GM12878 (cell line): ENCODE measurements at regions not wholly inside any gene's neighbourhood (a gene's known extent, or its start where the extent isn't known, plus 50 kb on each side); places are given as distances from the start of the nearest gene placed in this dataset.

ENCODE experiments used
- ATAC-seq: fragments of 200-7000 bp; cut with Tn5 transposase; 3 replicates; pipeline ENCODE4 v1.9.1; 2020; ENCODE audit warnings: mild to moderate bottlenecking, moderate library complexity
- BruUV-seq: library from RNA; stranded (reverse); fragments of 400-500 nt; replicated peaks from 2 replicates; lab custom pipeline; 2021; lab: Mats Ljungman, UMichigan
- CTCF ChIA-PET: fragments of 300-600 bp; sonication (Branson Sonifier 250); formaldehyde crosslinking; extraction: SDS; loops from one replicate; lab custom pipeline; 2021; ENCODE audit warnings: inconsistent platforms; lab: Yijun Ruan, JAX
- POLR2A ChIA-PET: fragments of 350-600 bp; formaldehyde crosslinking; extraction: SDS; loops from one replicate; lab custom pipeline; 2021; ENCODE audit warnings: inconsistent platforms; lab: Charles Lee
- RAD21 ChIA-PET: fragments of 300-600 bp; sonication (Branson Sonifier 250); formaldehyde crosslinking; loops from one replicate; lab custom pipeline; 2023; ENCODE audit warnings: antibody characterized with exemption; ENCODE audit not compliant: unreplicated experiment; lab: Charles Lee
- SMC1A ChIA-PET: fragments of 300-600 bp; sonication (Branson Sonifier 250); formaldehyde crosslinking; loops from one replicate; lab custom pipeline; 2023; ENCODE audit not compliant: unreplicated experiment, uncharacterized antibody; lab: Charles Lee
- DNase-seq: peaks from one replicate; pipeline ENCODE4 v3.0.0-alpha.2; 2011; ENCODE audit warnings: low read depth, low spot score
- FAIRE-seq: peaks from 3 replicates; lab custom pipeline; 2011; peaks lifted over from hg19 to GRCh38; lab: Jason Lieb, UNC
- H2AFZ ChIP-seq: 2 replicates; pipeline ENCODE4 v1.6.0; 2011; ENCODE audit warnings: low read depth, low read length, control low read depth; ENCODE audit not compliant: control insufficient read depth
- H3K27ac ChIP-seq: 2 replicates; pipeline ENCODE4 v1.5.1; 2011; ENCODE audit warnings: control low read depth; ENCODE audit not compliant: control insufficient read depth, insufficient read depth
- H3K27me3 ChIP-seq, 2 experiments: replicated peaks in 1 of 2; 2 replicates each; pipeline versions ENCODE4 v1.6.0 to v1.6.1; 2011; ENCODE audit warnings: low read length in 1 of 2; ENCODE audit not compliant: control insufficient read depth in 2 of 2, insufficient read depth in 2 of 2
- H3K36me3 ChIP-seq, 2 experiments: 2 replicates each; pipeline ENCODE4 v1.5.1; 2011; ENCODE audit warnings: low read length in 1 of 2; ENCODE audit not compliant: control insufficient read depth in 2 of 2, insufficient read depth in 2 of 2
- H3K4me1 ChIP-seq: 2 replicates; pipeline ENCODE4 v1.6.1; 2011; ENCODE audit warnings: mild to moderate bottlenecking, low read length, moderate library complexity, mixed read lengths; ENCODE audit not compliant: control insufficient read depth, insufficient read depth
- H3K4me2 ChIP-seq: 2 replicates; pipeline ENCODE4 v1.6.0; 2011; ENCODE audit warnings: control low read depth; ENCODE audit not compliant: control insufficient read depth, insufficient read depth
- H3K4me3 ChIP-seq: fragments of 200-600 bp; sonication (generic); 2 replicates; pipeline ENCODE4 v1.5.1; 2016
- H3K79me2 ChIP-seq: 2 replicates; pipeline ENCODE4 v1.6.0; 2011; ENCODE audit warnings: low read length; ENCODE audit not compliant: control insufficient read depth, insufficient read depth
- H3K9ac ChIP-seq: 2 replicates; pipeline ENCODE4 v1.8.0; 2011; ENCODE audit warnings: low read length, control low read depth, mixed read lengths; ENCODE audit not compliant: control insufficient read depth, insufficient read depth
- H3K9me3 ChIP-seq: replicated peaks from 3 replicates; pipeline ENCODE4 v1.5.1; 2011; ENCODE audit warnings: mild to moderate bottlenecking, low read length; ENCODE audit not compliant: control insufficient read depth, insufficient read depth
- H4K20me1 ChIP-seq: 2 replicates; pipeline ENCODE4 v1.6.0; 2011; ENCODE audit not compliant: control insufficient read depth, insufficient read depth
- ASH2L ChIP-seq: fragments of 300-600, 200-600 bp; sonication (generic); IDR thresholded peaks from 2 replicates; pipeline ENCODE4 v1.6.1; 2017; ENCODE audit warnings: low read depth, mild to moderate bottlenecking, borderline replicate concordance
- FOS ChIP-seq: IDR thresholded peaks from 3 replicates; pipeline ENCODE4 v1.6.1; 2011; ENCODE audit warnings: borderline replicate concordance; ENCODE audit not compliant: insufficient read length; ENCODE audit errors: extremely low read depth
- GATAD2B ChIP-seq: fragments of 450-650 bp; conservative IDR thresholded peaks from 2 replicates; pipeline ENCODE4 v1.6.1; 2017; ENCODE audit warnings: low read depth, mild to moderate bottlenecking, moderate library complexity
- HDAC2 ChIP-seq: fragments of 200-600 bp; sonication (generic); IDR thresholded peaks from 2 replicates; pipeline ENCODE4 v1.6.1; 2017
- KDM1A ChIP-seq: fragments of 200-600 bp; sonication (generic); IDR thresholded peaks from 2 replicates; pipeline ENCODE4 v1.6.1; 2016; ENCODE audit warnings: borderline replicate concordance
- KLF5 ChIP-seq: fragments of 450-650 bp; IDR thresholded peaks from 2 replicates; pipeline ENCODE4 v1.6.1; 2014; ENCODE audit warnings: mild to moderate bottlenecking; ENCODE audit not compliant: partially characterized antibody
- MYC ChIP-seq: IDR thresholded peaks from 2 replicates; pipeline ENCODE4 v1.6.1; 2011; ENCODE audit warnings: mild to moderate bottlenecking, low read length, moderate library complexity, inconsistent platforms; ENCODE audit not compliant: insufficient read depth, insufficient replicate concordance, insufficient read length, severe bottlenecking
- NFYB ChIP-seq: IDR thresholded peaks from 2 replicates; pipeline ENCODE4 v1.6.1; 2011; ENCODE audit warnings: low read depth, mild to moderate bottlenecking, low read length, improper control_type of control experiment, moderate library complexity; ENCODE audit not compliant: insufficient read depth
- RUNX3 ChIP-seq: IDR thresholded peaks from 2 replicates; pipeline ENCODE4 v1.6.1; 2012; ENCODE audit warnings: low read length, inconsistent platforms
- SMC3 ChIP-seq: IDR thresholded peaks from 2 replicates; pipeline ENCODE4 v1.6.1; 2011; ENCODE audit warnings: low read length, improper control_type of control experiment, borderline replicate concordance
- ZNF274 ChIP-seq: IDR thresholded peaks from one replicate; pipeline ENCODE4 v1.8.0; 2011; ENCODE audit not compliant: insufficient read length, insufficient read depth
- WGBS: methylation state at CpG from one replicate; pipeline ENCODE4 v1.1.6; 2016; ENCODE audit warnings: low lambda C conversion rate; ENCODE audit not compliant: insufficient replicate concordance, insufficient coverage; ENCODE audit errors: missing lambda C conversion rate; 5-methylcytosine and 5-hydroxymethylcytosine counted together
- in situ Hi-C: fragments of 300-500 bp; cut with MboI; formaldehyde crosslinking; loops from 9 replicates; pipeline ENCODE4 v1.14.3; 2018; ENCODE audit warnings: mixed read lengths
- intact Hi-C: fragments of 100-400 bp; cut with micrococcal nuclease; formaldehyde crosslinking; loops from one replicate; pipeline ENCODE4 v1.14.2; 2022; ENCODE audit not compliant: unreplicated experiment
- TF ChIP-seq, protein P1 (sequence below): fragments of 450-650 bp; IDR thresholded peaks from 2 replicates; pipeline ENCODE4 v1.6.1; 2017; ENCODE audit warnings: mild to moderate bottlenecking, moderate library complexity
- TF ChIP-seq, protein P2 (sequence below): fragments of 450-650 bp; IDR thresholded peaks from 2 replicates; pipeline ENCODE4 v1.6.1; 2018; ENCODE audit warnings: borderline replicate concordance, mild to moderate bottlenecking; ENCODE audit not compliant: partially characterized antibody
- TF ChIP-seq, protein P3 (sequence below): IDR thresholded peaks from 2 replicates; pipeline ENCODE4 v1.6.1; 2011; ENCODE audit warnings: low read depth, mild to moderate bottlenecking, low read length, moderate library complexity, borderline replicate concordance; ENCODE audit errors: extremely low read depth

DNA sequence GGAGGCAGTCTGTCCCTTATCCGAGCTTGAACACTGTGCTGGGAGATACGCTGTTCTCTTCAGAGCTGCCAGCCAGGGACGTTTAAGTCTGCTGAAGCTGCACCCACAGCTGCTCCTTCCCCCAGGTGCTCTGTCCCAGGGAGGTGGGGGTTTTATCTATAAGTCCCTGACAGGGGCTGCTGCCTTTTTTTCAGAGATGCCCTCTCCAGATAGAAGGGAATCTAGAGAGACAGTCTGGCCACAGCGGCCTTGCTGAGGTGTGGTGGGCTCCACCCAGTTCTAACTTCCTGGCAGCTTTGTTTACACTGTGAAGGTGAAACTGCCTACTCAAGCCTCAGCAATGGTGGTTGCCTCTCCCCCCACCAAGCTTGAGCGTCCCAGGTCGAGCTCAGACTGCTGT is 319.9 kb upstream of the GRM7 start (continued):
- TF ChIP-seq ZNF274: no peak
- TF ChIP-seq, protein P1, sequence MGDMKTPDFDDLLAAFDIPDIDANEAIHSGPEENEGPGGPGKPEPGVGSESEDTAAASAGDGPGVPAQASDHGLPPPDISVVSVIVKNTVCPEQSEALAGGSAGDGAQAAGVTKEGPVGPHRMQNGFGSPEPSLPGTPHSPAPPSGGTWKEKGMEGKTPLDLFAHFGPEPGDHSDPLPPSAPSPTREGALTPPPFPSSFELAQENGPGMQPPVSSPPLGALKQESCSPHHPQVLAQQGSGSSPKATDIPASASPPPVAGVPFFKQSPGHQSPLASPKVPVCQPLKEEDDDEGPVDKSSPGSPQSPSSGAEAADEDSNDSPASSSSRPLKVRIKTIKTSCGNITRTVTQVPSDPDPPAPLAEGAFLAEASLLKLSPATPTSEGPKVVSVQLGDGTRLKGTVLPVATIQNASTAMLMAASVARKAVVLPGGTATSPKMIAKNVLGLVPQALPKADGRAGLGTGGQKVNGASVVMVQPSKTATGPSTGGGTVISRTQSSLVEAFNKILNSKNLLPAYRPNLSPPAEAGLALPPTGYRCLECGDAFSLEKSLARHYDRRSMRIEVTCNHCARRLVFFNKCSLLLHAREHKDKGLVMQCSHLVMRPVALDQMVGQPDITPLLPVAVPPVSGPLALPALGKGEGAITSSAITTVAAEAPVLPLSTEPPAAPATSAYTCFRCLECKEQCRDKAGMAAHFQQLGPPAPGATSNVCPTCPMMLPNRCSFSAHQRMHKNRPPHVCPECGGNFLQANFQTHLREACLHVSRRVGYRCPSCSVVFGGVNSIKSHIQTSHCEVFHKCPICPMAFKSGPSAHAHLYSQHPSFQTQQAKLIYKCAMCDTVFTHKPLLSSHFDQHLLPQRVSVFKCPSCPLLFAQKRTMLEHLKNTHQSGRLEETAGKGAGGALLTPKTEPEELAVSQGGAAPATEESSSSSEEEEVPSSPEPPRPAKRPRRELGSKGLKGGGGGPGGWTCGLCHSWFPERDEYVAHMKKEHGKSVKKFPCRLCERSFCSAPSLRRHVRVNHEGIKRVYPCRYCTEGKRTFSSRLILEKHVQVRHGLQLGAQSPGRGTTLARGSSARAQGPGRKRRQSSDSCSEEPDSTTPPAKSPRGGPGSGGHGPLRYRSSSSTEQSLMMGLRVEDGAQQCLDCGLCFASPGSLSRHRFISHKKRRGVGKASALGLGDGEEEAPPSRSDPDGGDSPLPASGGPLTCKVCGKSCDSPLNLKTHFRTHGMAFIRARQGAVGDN: no peak
- TF ChIP-seq MYC: no peak

DNA sequence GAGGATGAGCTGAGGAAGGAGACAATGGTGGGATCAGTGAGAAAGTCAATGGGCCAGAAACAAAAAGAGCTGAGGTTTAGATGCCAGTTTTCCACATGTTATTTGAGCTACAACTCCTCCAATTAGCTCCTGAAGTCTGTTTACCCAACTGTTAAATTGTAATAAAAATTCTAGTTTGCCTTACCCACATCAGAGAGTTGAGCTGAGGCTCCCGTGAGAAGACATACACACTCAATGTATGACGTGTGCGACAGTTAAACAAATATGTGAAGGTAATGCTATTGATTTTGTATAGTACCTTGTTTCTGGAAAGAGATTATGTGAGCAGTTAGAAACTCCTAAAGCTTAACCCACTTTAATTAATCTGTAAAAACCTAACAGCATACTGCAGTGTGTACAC is 318.1 kb upstream of the GRM7 start:
- ChIA-PET POLR2A (no interaction called here), RAD21 (no interaction called here), CTCF (interaction anchor here (0.5 kb wide), 1 partner anchor 1695 kb away, joined by 3 read pairs; no protein-coding TSS in a partner anchor), SMC1A (interaction anchor here (0.6 to 1.5 kb wide), 7 partner anchors 11 to 943 kb away, joined by 3 to 5 read pairs (median 3); no protein-coding TSS in a partner anchor)
- no peaks in the 10 kb centered on the region for H4K20me1 ChIP-seq
- intact Hi-C loops (no loop called here), in situ Hi-C loops (no loop called here)
- DNase-seq (no peak), FAIRE-seq (no peak), ATAC-seq (no peak)
- H3K27ac ChIP-seq: no peak overlapping the region
- no peaks in the 10 kb centered on the region for H3K27me3 ChIP-seq
- no peak overlapping the region for H3K9ac ChIP-seq
- H3K4me1 ChIP-seq: no peaks in the 10 kb centered on the region
- H3K4me3 ChIP-seq: no peak overlapping the region
- 75% methylated on average over 3 of the region's 3 CpGs for WGBS
- H3K4me2 ChIP-seq: no peak overlapping the region
- no TSS peak for BruUV-seq
- H3K9me3 ChIP-seq: no peaks in the 10 kb centered on the region; the same call in 2 of the 3 replicates
- H3K36me3 ChIP-seq: no peaks in the 10 kb centered on the region
- no peak overlapping the region for H2AFZ ChIP-seq
- no peaks in the 10 kb centered on the region for H3K79me2 ChIP-seq
- no peak for TF ChIP-seq ASH2L
- no peak for TF ChIP-seq SMC3
- TF ChIP-seq, protein P2, sequence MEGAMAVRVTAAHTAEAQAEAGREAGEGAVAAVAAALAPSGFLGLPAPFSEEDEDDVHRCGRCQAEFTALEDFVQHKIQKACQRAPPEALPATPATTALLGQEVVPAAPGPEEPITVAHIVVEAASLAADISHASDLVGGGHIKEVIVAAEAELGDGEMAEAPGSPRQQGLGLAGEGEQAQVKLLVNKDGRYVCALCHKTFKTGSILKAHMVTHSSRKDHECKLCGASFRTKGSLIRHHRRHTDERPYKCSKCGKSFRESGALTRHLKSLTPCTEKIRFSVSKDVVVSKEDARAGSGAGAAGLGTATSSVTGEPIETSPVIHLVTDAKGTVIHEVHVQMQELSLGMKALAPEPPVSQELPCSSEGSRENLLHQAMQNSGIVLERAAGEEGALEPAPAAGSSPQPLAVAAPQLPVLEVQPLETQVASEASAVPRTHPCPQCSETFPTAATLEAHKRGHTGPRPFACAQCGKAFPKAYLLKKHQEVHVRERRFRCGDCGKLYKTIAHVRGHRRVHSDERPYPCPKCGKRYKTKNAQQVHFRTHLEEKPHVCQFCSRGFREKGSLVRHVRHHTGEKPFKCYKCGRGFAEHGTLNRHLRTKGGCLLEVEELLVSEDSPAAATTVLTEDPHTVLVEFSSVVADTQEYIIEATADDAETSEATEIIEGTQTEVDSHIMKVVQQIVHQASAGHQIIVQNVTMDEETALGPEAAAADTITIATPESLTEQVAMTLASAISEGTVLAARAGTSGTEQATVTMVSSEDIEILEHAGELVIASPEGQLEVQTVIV: no peak
- TF ChIP-seq GATAD2B: no peak
- no peak for TF ChIP-seq KDM1A
- no peak for TF ChIP-seq HDAC2
- no peak for TF ChIP-seq FOS
- TF ChIP-seq, protein P3, sequence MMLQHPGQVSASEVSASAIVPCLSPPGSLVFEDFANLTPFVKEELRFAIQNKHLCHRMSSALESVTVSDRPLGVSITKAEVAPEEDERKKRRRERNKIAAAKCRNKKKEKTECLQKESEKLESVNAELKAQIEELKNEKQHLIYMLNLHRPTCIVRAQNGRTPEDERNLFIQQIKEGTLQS: no peak
- TF ChIP-seq NFYB: no peak
- TF ChIP-seq RUNX3: no peak
- TF ChIP-seq KLF5: no peak
